SU-DHL-6 (cell line): ENCODE measurements at regions not wholly inside any gene's neighbourhood (a gene's known extent, or its start where the extent isn't known, plus 50 kb on each side); places are given as distances from the start of the nearest gene placed in this dataset.

Experiments used
- H2AFZ ChIP-seq: fragments of 200-600 bp; sonication (generic); 2 replicates; pipeline ENCODE4 v1.6.1; 2014; ENCODE audit warnings: low read depth, mild to moderate bottlenecking, moderate library complexity, mixed read lengths, antibody characterized with exemption, low read length; ENCODE audit not compliant: severe bottlenecking
- H3F3A ChIP-seq: fragments of 200-600 bp; shearing (Covaris generic); 2 replicates; pipeline ENCODE4 v1.6.0; 2016; ENCODE audit warnings: antibody characterized with exemption, mild to moderate bottlenecking; ENCODE audit not compliant: insufficient read depth
- H3K27ac ChIP-seq: fragments of 200-600 bp; sonication (generic); 2 replicates; pipeline ENCODE4 v1.5.1; 2016; ENCODE audit warnings: low read depth, mild to moderate bottlenecking, low read length, moderate library complexity, mixed read lengths
- H3K27me3 ChIP-seq: fragments of 200-600 bp; sonication (generic), shearing (Covaris generic); 2 replicates; pipeline ENCODE4 v1.6.0; 2014; ENCODE audit warnings: mild to moderate bottlenecking, low read length
- H3K36me3 ChIP-seq: fragments of 200-600 bp; sonication (generic); 2 replicates; pipeline ENCODE4 v1.6.1; 2014; ENCODE audit warnings: mild to moderate bottlenecking, low read length, mixed read lengths
- H3K4me2 ChIP-seq: fragments of 300-600, 200-600 bp; shearing (Covaris generic), sonication (generic); 2 replicates; pipeline ENCODE4 v1.6.0; 2014; ENCODE audit warnings: low read length, low read depth, mild to moderate bottlenecking; ENCODE audit not compliant: poor library complexity, severe bottlenecking
- H3K4me3 ChIP-seq: fragments of 200-600 bp; sonication (generic); 2 replicates; pipeline ENCODE4 v1.5.1; 2014; ENCODE audit warnings: antibody characterized with exemption, low read length, mild to moderate bottlenecking, mixed read lengths; ENCODE audit not compliant: insufficient read depth, poor library complexity, severe bottlenecking
- H3K79me2 ChIP-seq: fragments of 200-600 bp; sonication (generic); 2 replicates; pipeline ENCODE4 v1.6.1; 2014; ENCODE audit warnings: mild to moderate bottlenecking, low read length, moderate library complexity; ENCODE audit not compliant: insufficient read depth
- H3K9ac ChIP-seq: fragments of 200-600 bp; sonication (generic); 2 replicates; pipeline ENCODE4 v1.7.0; 2014; ENCODE audit warnings: mild to moderate bottlenecking, low read length
- H3K9me2 ChIP-seq: fragments of 200-600 bp; sonication (generic); replicated peaks from 2 replicates; pipeline ENCODE4 v1.6.1; 2014; ENCODE audit warnings: low read length; ENCODE audit not compliant: insufficient read depth
- H3K9me3 ChIP-seq: fragments of 200-600 bp; sonication (generic); 2 replicates; pipeline ENCODE4 v1.6.1; 2014; ENCODE audit warnings: low read length, mixed read lengths; ENCODE audit not compliant: insufficient read depth
- H4K20me1 ChIP-seq: fragments of 200-600 bp; sonication (generic); 2 replicates; pipeline ENCODE4 v1.6.1; 2014; ENCODE audit warnings: low read depth, mild to moderate bottlenecking, antibody characterized with exemption, low read length, moderate library complexity, mixed read lengths
- EZH2phosphoT487 ChIP-seq: fragments of 200-600 bp; sonication (generic), shearing (Covaris generic); conservative IDR thresholded peaks from 2 replicates; pipeline ENCODE4 v1.6.1; 2018; ENCODE audit warnings: mild to moderate bottlenecking, antibody characterized with exemption, low read length, moderate library complexity, mixed read lengths
- TF ChIP-seq, protein P1 (sequence below): fragments of 200-600 bp; sonication (generic); IDR thresholded peaks from one replicate; pipeline ENCODE4 v1.5.1; 2017; ENCODE audit warnings: antibody characterized with exemption, mild to moderate bottlenecking, low read length, moderate library complexity; ENCODE audit not compliant: insufficient read depth, poor library complexity, severe bottlenecking

DNA sequence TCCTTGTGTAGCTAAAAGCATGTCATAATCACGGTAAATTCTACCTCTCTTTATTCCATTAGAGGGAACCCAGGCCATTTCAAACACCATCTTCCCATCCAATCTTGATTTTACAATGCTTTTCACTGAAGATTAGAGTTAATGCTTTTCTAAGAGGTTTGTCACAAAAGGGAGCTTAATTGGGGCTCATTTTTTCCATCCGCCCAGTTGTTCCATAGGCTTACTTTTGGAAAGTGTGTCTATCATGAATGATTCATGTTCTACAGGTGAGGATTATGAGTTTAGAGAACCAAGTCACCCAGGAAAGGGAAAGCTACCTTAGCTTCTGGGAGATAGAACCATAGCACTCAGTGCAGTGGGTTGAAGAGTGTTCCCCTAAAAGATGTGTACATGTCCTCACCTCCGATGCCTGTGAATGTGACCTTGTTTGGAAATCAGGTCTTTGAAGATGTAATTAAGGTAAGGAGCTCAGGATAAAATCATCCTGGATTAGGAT is 286.9 kb upstream of the RUNX1 start:
- Histone ChIP-seq H3K79me2 (no peaks in the 10 kb centered on the region), H3K4me3 (no peak overlapping the region), H2AFZ (no peak overlapping the region), H3K27me3 (no peaks in the 10 kb centered on the region), H3K9me3 (no peaks in the 10 kb centered on the region), H4K20me1 (no peaks in the 10 kb centered on the region), H3K36me3 (no peaks in the 10 kb centered on the region), H3K9me2 (no peaks in the 10 kb centered on the region), H3K4me2 (no peak overlapping the region), H3F3A (no peaks in the 10 kb centered on the region), H3K27ac (no peak overlapping the region), H3K9ac (no peak overlapping the region)
- TF ChIP-seq, protein P1, sequence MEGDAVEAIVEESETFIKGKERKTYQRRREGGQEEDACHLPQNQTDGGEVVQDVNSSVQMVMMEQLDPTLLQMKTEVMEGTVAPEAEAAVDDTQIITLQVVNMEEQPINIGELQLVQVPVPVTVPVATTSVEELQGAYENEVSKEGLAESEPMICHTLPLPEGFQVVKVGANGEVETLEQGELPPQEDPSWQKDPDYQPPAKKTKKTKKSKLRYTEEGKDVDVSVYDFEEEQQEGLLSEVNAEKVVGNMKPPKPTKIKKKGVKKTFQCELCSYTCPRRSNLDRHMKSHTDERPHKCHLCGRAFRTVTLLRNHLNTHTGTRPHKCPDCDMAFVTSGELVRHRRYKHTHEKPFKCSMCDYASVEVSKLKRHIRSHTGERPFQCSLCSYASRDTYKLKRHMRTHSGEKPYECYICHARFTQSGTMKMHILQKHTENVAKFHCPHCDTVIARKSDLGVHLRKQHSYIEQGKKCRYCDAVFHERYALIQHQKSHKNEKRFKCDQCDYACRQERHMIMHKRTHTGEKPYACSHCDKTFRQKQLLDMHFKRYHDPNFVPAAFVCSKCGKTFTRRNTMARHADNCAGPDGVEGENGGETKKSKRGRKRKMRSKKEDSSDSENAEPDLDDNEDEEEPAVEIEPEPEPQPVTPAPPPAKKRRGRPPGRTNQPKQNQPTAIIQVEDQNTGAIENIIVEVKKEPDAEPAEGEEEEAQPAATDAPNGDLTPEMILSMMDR, result no peak
- TF ChIP-seq EZH2phosphoT487, result no peak

DNA sequence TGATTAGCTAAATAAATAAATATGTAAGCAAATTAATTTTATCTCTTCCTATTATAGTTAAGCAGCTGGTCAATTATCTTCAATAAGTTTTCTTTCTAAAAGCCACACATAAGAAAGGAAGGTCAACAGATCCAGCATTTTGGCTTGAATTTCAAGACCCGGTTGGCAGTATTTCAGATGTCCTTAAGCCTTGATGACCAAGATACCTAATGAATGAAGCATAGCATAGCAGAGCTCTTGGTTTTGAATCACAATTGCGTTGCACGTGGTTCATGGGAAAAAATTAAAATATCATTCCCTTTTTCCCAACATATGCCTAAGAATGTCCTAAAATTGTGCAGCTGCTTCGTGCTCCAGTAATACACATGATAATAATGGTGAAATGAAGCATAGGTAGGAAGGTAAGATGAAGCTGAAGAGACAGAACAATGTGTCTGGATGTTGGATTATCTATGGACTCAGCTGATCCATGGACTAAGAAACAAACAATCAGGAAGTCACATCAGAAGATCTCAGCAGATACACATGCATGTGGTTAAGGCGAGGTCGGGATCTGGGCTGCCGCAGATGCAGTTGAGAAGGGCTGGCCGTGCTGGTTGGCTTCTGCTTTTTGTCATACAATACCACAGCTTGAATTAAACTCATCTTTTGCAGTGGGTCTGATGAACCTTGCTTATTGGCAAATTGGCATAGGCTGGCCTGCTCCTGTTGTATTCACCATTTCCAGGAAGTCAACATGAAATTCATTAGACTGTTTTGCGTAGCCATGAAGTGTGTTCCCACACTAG is 284.9 kb upstream of the RUNX1 start:
- no peak overlapping the region for H3K27ac ChIP-seq
- H2AFZ ChIP-seq, result no peak overlapping the region
- H3K4me2 ChIP-seq, result no peak overlapping the region
- no peaks in the 10 kb centered on the region for H3K36me3 ChIP-seq
- no peak overlapping the region for H3K9ac ChIP-seq
- H3F3A ChIP-seq, result no peaks in the 10 kb centered on the region
- no peaks in the 10 kb centered on the region for H3K9me2 ChIP-seq
- H3K4me3 ChIP-seq, result no peak overlapping the region
- H4K20me1 ChIP-seq, result no peaks in the 10 kb centered on the region
- H3K27me3 ChIP-seq, result no peaks in the 10 kb centered on the region
- TF ChIP-seq EZH2phosphoT487, result no peak
- no peaks in the 10 kb centered on the region for H3K9me3 ChIP-seq
- no peaks in the 10 kb centered on the region for H3K79me2 ChIP-seq

DNA sequence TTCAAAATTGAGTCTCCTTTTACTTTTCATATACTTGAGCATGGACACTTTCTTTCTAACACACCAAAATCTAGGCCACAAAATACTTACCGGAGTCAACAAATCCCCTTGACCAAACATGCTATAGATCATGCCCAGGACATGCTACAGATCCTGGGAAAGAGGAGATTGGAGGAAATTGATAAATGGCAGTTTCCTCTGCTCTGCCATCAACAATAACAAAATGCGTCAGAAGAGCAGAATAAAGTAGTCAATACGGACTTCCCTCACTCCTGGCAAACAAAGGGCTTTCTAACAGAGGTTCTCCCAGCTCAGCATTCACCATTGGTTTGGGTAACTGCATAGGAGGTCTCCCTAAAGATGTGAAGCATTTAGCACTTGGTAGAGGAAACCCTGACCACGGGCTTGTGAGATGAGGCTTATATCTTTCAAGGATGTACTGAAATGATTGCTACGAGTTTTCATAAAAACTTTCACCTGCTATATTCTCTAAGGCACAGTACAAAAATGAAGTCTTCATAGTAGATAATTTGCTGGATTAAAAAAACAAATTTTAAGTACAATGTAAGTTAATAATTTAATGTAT is 283.8 kb upstream of the RUNX1 start:
- Histone ChIP-seq H3K9me3 (no peaks in the 10 kb centered on the region), H3K9me2 (no peaks in the 10 kb centered on the region), H3K4me3 (no peak overlapping the region), H3K4me2 (no peak overlapping the region), H3K27ac (no peak overlapping the region), H3K36me3 (no peaks in the 10 kb centered on the region), H2AFZ (no peak overlapping the region), H3F3A (no peaks in the 10 kb centered on the region), H3K27me3 (no peaks in the 10 kb centered on the region), H3K79me2 (no peaks in the 10 kb centered on the region), H3K9ac (no peak overlapping the region), H4K20me1 (no peaks in the 10 kb centered on the region)
- TF ChIP-seq EZH2phosphoT487, result no peak
- TF ChIP-seq, protein P1, result no peak
